GM23338 (cell line): ENCODE measurements at regions not wholly inside any gene's neighbourhood (a gene's known extent, or its start where the extent isn't known, plus 50 kb on each side); places are given as distances from the start of the nearest gene placed in this dataset.

Source experiments
- CREB1 ChIP-seq: fragments of 250-450 bp; sonication (Bioruptor Pico); IDR thresholded peaks from 2 replicates; pipeline ENCODE4 v1.5.0; 2020; ENCODE audit warnings: low read depth, mild to moderate bottlenecking, moderate library complexity
- CTCF ChIP-seq, 2 experiments: fragments of 200-600 bp in 1 of 2; sonication (generic) in 1 of 2; conservative IDR thresholded peaks; 2 replicates each; pipeline versions ENCODE4 v1.5.1 to v1.6.1; 2016 to 2017; ENCODE audit warnings: antibody characterized with exemption in 2 of 2, low read depth in 2 of 2, mild to moderate bottlenecking in 2 of 2, moderate library complexity in 1 of 2
- EZH2 ChIP-seq: fragments of 200-600 bp; sonication (generic); IDR thresholded peaks from one replicate; pipeline ENCODE4 v1.8.0; 2017; ENCODE audit warnings: antibody characterized with exemption, mild to moderate bottlenecking, low read depth; ENCODE audit not compliant: unreplicated experiment
- EZH2phosphoT487 ChIP-seq: fragments of 200-600 bp; sonication (generic); IDR thresholded peaks from one replicate; pipeline ENCODE4 v1.8.1; 2018; ENCODE audit warnings: antibody characterized with exemption; ENCODE audit not compliant: unreplicated experiment
- NANOG ChIP-seq: IDR thresholded peaks from 2 replicates; pipeline ENCODE4 v1.6.1; 2016; ENCODE audit warnings: antibody characterized with exemption, borderline replicate concordance
- POLR2AphosphoS5 ChIP-seq: IDR thresholded peaks from 2 replicates; pipeline ENCODE4 v1.6.1; 2016; ENCODE audit warnings: antibody characterized with exemption, low read depth
- ZNF462 ChIP-seq: fragments of 250-450 bp; sonication (Bioruptor Pico); IDR thresholded peaks from 2 replicates; pipeline ENCODE4 v1.5.0; 2020; ENCODE audit warnings: mild to moderate bottlenecking, moderate library complexity

DNA sequence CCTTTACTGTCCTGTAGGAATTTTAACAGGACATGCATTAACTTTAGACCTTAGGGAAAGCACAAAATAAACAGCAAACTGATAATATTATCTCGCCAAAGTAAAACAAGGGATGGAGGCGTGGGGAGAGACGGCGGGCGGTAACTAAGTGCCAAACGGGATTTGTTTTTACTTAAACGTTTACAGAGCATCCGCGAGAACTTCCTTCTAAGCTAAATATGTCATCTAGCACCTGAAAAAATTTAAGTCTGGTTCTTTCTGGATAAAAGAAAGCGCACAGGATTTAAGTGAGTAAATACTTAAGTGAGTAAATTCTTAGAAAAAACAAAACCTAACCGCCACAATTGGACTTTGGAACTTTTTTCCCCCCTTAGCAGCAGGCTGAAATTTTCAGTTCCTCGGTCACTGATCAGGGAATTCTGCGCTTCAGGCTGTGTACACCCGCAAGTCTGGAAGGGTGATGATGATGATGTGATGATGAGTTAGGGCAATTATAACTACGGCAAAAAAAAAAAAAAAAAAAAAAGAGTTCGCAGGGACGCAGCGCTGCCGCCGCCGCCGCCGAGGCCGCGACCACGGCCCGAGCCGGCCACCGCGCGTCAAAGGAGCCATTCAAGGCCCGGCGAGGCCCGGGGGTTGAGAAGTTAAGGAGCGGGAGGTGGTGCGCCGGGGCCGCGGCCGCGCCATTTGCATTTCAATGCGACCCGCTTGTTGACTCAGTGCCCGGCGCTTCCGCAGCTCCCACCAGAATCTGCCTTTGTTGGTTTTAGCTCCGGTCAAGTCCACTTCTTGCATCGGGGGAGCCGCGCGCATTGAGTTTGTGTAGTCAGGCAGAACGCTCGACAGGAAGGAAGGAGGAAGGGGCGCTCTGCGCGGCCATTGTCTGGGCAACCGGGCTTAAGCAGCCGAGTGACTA is 108.8 kb downstream of the SPRY1 start:
- TF ChIP-seq CTCF (conservative IDR thresholded peaks at IDR 0.05; ENCODE audit: low read depth in 2 of 2) (no peak), POLR2AphosphoS5 (peak; percentile 38), EZH2 (no peak), EZH2phosphoT487 (no peak), ZNF462 (CRISPR knock-in tag) (no peak), CREB1 (CRISPR knock-in tag) (0 out of 2 replicates have a peak, but pooled peaks have one; percentile 5), NANOG (peak; percentile 71)
